GM12878 (cell line): ENCODE measurements at regions not wholly inside any gene's neighbourhood (a gene's known extent, or its start where the extent isn't known, plus 50 kb on each side); places are given as distances from the start of the nearest gene placed in this dataset.

Experiments used
- ATAC-seq: fragments of 200-7000 bp; cut with Tn5 transposase; 3 replicates; pipeline ENCODE4 v1.9.1; 2020; ENCODE audit warnings: mild to moderate bottlenecking, moderate library complexity
- BruUV-seq: library from RNA; stranded (reverse); fragments of 400-500 nt; replicated peaks from 2 replicates; lab custom pipeline; 2021; lab: Mats Ljungman, UMichigan
- CTCF ChIA-PET: fragments of 300-600 bp; sonication (Branson Sonifier 250); formaldehyde crosslinking; extraction: SDS; loops from one replicate; lab custom pipeline; 2021; ENCODE audit warnings: inconsistent platforms; lab: Yijun Ruan, JAX
- POLR2A ChIA-PET: fragments of 350-600 bp; formaldehyde crosslinking; extraction: SDS; loops from one replicate; lab custom pipeline; 2021; ENCODE audit warnings: inconsistent platforms; lab: Charles Lee
- RAD21 ChIA-PET: fragments of 300-600 bp; sonication (Branson Sonifier 250); formaldehyde crosslinking; loops from one replicate; lab custom pipeline; 2023; ENCODE audit warnings: antibody characterized with exemption; ENCODE audit not compliant: unreplicated experiment; lab: Charles Lee
- SMC1A ChIA-PET: fragments of 300-600 bp; sonication (Branson Sonifier 250); formaldehyde crosslinking; loops from one replicate; lab custom pipeline; 2023; ENCODE audit not compliant: unreplicated experiment, uncharacterized antibody; lab: Charles Lee
- DNase-seq: peaks from one replicate; pipeline ENCODE4 v3.0.0-alpha.2; 2011; ENCODE audit warnings: low read depth, low spot score
- FAIRE-seq: peaks from 3 replicates; lab custom pipeline; 2011; peaks lifted over from hg19 to GRCh38; lab: Jason Lieb, UNC
- H2AFZ ChIP-seq: 2 replicates; pipeline ENCODE4 v1.6.0; 2011; ENCODE audit warnings: low read depth, low read length, control low read depth; ENCODE audit not compliant: control insufficient read depth
- H3K27ac ChIP-seq: 2 replicates; pipeline ENCODE4 v1.5.1; 2011; ENCODE audit warnings: control low read depth; ENCODE audit not compliant: control insufficient read depth, insufficient read depth
- H3K27me3 ChIP-seq, 2 experiments: replicated peaks in 1 of 2; 2 replicates each; pipeline versions ENCODE4 v1.6.0 to v1.6.1; 2011; ENCODE audit warnings: low read length in 1 of 2; ENCODE audit not compliant: control insufficient read depth in 2 of 2, insufficient read depth in 2 of 2
- H3K36me3 ChIP-seq, 2 experiments: 2 replicates each; pipeline ENCODE4 v1.5.1; 2011; ENCODE audit warnings: low read length in 1 of 2; ENCODE audit not compliant: control insufficient read depth in 2 of 2, insufficient read depth in 2 of 2
- H3K4me1 ChIP-seq: 2 replicates; pipeline ENCODE4 v1.6.1; 2011; ENCODE audit warnings: mild to moderate bottlenecking, low read length, moderate library complexity, mixed read lengths; ENCODE audit not compliant: control insufficient read depth, insufficient read depth
- H3K4me2 ChIP-seq: 2 replicates; pipeline ENCODE4 v1.6.0; 2011; ENCODE audit warnings: control low read depth; ENCODE audit not compliant: control insufficient read depth, insufficient read depth
- H3K4me3 ChIP-seq: fragments of 200-600 bp; sonication (generic); 2 replicates; pipeline ENCODE4 v1.5.1; 2016
- H3K79me2 ChIP-seq: 2 replicates; pipeline ENCODE4 v1.6.0; 2011; ENCODE audit warnings: low read length; ENCODE audit not compliant: control insufficient read depth, insufficient read depth
- H3K9ac ChIP-seq: 2 replicates; pipeline ENCODE4 v1.8.0; 2011; ENCODE audit warnings: low read length, control low read depth, mixed read lengths; ENCODE audit not compliant: control insufficient read depth, insufficient read depth
- H3K9me3 ChIP-seq: replicated peaks from 3 replicates; pipeline ENCODE4 v1.5.1; 2011; ENCODE audit warnings: mild to moderate bottlenecking, low read length; ENCODE audit not compliant: control insufficient read depth, insufficient read depth
- H4K20me1 ChIP-seq: 2 replicates; pipeline ENCODE4 v1.6.0; 2011; ENCODE audit not compliant: control insufficient read depth, insufficient read depth
- BACH1 ChIP-seq: fragments of 450-650 bp; IDR thresholded peaks from 2 replicates; pipeline ENCODE4 v1.6.1; 2017; ENCODE audit warnings: mild to moderate bottlenecking, borderline replicate concordance
- BRCA1 ChIP-seq: IDR thresholded peaks from 2 replicates; pipeline ENCODE4 v1.6.1; 2011; ENCODE audit warnings: low read depth, low read length, improper control_type of control experiment
- CHD2 ChIP-seq: IDR thresholded peaks from 2 replicates; pipeline ENCODE4 v1.6.1; 2011; ENCODE audit warnings: low read depth, low read length, improper control_type of control experiment, borderline replicate concordance
- CHD4 ChIP-seq: fragments of 200-600 bp; sonication (generic); IDR thresholded peaks from 2 replicates; pipeline ENCODE4 v1.6.1; 2016; ENCODE audit warnings: mild to moderate bottlenecking
- MYC ChIP-seq: IDR thresholded peaks from 2 replicates; pipeline ENCODE4 v1.6.1; 2011; ENCODE audit warnings: mild to moderate bottlenecking, low read length, moderate library complexity, inconsistent platforms; ENCODE audit not compliant: insufficient read depth, insufficient replicate concordance, insufficient read length, severe bottlenecking
- RCOR1 ChIP-seq: conservative IDR thresholded peaks from 2 replicates; pipeline ENCODE4 v1.6.1; 2012; ENCODE audit warnings: low read depth, low read length, improper control_type of control experiment
- SIX5 ChIP-seq: IDR thresholded peaks from 2 replicates; pipeline ENCODE4 v1.6.1; 2011; ENCODE audit warnings: mild to moderate bottlenecking, low read depth, low read length, moderate library complexity; ENCODE audit not compliant: severe bottlenecking
- SMC3 ChIP-seq: IDR thresholded peaks from 2 replicates; pipeline ENCODE4 v1.6.1; 2011; ENCODE audit warnings: low read length, improper control_type of control experiment, borderline replicate concordance
- SPI1 ChIP-seq: IDR thresholded peaks from 2 replicates; pipeline ENCODE4 v1.6.1; 2011; ENCODE audit warnings: low read depth, mild to moderate bottlenecking, low read length, moderate library complexity, borderline replicate concordance; ENCODE audit not compliant: insufficient read depth
- SUZ12 ChIP-seq: fragments of 200-600 bp; sonication (generic); IDR thresholded peaks from one replicate; pipeline ENCODE4 v1.6.1; 2018; ENCODE audit warnings: antibody characterized with exemption, mild to moderate bottlenecking; ENCODE audit not compliant: unreplicated experiment
- ZNF622 ChIP-seq: fragments of 450-650 bp; IDR thresholded peaks from 2 replicates; pipeline ENCODE4 v1.6.1; 2017; ENCODE audit warnings: mild to moderate bottlenecking, inconsistent platforms
- whole genome bisulfite sequencing: methylation state at CpG from one replicate; pipeline ENCODE4 v1.1.6; 2016; ENCODE audit warnings: low lambda C conversion rate; ENCODE audit not compliant: insufficient replicate concordance, insufficient coverage; ENCODE audit errors: missing lambda C conversion rate; 5-methylcytosine and 5-hydroxymethylcytosine counted together
- in situ Hi-C: fragments of 300-500 bp; cut with MboI; formaldehyde crosslinking; loops from 9 replicates; pipeline ENCODE4 v1.14.3; 2018; ENCODE audit warnings: mixed read lengths
- intact Hi-C: fragments of 100-400 bp; cut with micrococcal nuclease; formaldehyde crosslinking; loops from one replicate; pipeline ENCODE4 v1.14.2; 2022; ENCODE audit not compliant: unreplicated experiment
- TF ChIP-seq, protein P1 (sequence below): IDR thresholded peaks from 2 replicates; pipeline ENCODE4 v1.6.1; 2012; ENCODE audit warnings: low read depth, low read length, improper control_type of control experiment
- TF ChIP-seq, protein P2 (sequence below): IDR thresholded peaks from 2 replicates; pipeline ENCODE4 v1.6.1; 2012; ENCODE audit warnings: low read length, inconsistent platforms
- TF ChIP-seq, protein P3 (sequence below): fragments of 450-650 bp; IDR thresholded peaks from 2 replicates; pipeline ENCODE4 v1.6.1; 2017; ENCODE audit warnings: mild to moderate bottlenecking, low read depth, inconsistent platforms; ENCODE audit not compliant: poor library complexity, severe bottlenecking

DNA sequence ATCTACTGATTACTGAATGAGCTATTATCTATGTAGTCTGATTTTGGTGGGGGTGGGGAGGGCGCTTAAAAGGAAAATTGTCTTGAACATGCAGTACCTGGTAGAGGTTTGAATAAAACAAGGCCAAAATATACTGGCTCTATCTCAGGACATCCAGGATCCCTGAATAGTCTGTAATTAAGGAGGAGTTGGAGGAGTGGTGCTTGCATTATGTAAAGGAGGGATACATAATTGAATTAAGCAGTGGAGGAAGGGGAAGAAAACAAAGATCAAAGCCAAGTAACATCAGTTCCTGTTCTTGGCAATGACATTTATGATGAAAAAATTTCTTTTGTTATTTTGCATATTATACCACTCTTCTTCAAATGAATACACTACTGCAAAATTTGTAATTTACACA, 539.4 kb upstream of the ZEB2 start:
- intact Hi-C loops (no loop called here), in situ Hi-C loops (no loop called here)
- H3K9me3 ChIP-seq, result no peaks in the 10 kb centered on the region
- ChIA-PET RAD21 (no interaction called here), POLR2A (no interaction called here), SMC1A (no interaction called here), CTCF (no interaction called here)
- H4K20me1 ChIP-seq, result no peaks in the 10 kb centered on the region
- H2AFZ ChIP-seq, result no peak overlapping the region
- no TSS peak for BruUV-seq
- ATAC-seq (no peak), FAIRE-seq (no peak), DNase-seq (no peak)
- no peak overlapping the region for H3K9ac ChIP-seq
- 27% methylated on average over 1 of the region's 1 CpG for WGBS
- no peaks in the 10 kb centered on the region for H3K4me1 ChIP-seq
- H3K4me2 ChIP-seq, result no peak overlapping the region
- H3K27ac ChIP-seq, result no peak overlapping the region
- TF ChIP-seq BRCA1, result no peak
- no peak for TF ChIP-seq RCOR1
- TF ChIP-seq, protein P1, sequence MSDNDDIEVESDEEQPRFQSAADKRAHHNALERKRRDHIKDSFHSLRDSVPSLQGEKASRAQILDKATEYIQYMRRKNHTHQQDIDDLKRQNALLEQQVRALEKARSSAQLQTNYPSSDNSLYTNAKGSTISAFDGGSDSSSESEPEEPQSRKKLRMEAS, result no peak
- H3K79me2 ChIP-seq, result no peaks in the 10 kb centered on the region
- H3K36me3 ChIP-seq, result no peaks in the 10 kb centered on the region
- H3K27me3 ChIP-seq, result no peaks in the 10 kb centered on the region
- H3K4me3 ChIP-seq, result no peak overlapping the region

DNA sequence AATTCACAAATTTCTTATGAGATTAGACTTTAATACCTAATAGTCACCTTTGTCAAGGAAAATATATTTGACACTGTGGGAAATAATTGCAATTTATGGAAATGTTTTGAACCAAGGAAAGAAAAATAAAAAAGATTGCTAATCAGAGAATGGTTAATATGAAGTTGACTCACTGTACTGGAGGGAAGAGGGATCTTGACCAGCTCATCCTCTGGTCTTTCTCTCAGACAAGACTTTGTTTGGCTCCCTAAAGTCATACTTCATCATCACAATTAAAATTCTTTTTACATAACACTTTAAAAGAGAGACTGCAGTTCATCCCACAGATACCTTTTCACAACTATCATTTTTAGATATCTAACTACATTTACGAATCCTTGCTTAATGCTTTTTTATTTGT, 538.5 kb upstream of the ZEB2 start:
- TF ChIP-seq ZNF622 (no peak), SUZ12 (no peak), MYC (no peak), CHD4 (no peak), SMC3 (no peak), CHD2 (no peak), SPI1 (no peak), SIX5 (no peak), BACH1 (no peak)
- TF ChIP-seq, protein P2, sequence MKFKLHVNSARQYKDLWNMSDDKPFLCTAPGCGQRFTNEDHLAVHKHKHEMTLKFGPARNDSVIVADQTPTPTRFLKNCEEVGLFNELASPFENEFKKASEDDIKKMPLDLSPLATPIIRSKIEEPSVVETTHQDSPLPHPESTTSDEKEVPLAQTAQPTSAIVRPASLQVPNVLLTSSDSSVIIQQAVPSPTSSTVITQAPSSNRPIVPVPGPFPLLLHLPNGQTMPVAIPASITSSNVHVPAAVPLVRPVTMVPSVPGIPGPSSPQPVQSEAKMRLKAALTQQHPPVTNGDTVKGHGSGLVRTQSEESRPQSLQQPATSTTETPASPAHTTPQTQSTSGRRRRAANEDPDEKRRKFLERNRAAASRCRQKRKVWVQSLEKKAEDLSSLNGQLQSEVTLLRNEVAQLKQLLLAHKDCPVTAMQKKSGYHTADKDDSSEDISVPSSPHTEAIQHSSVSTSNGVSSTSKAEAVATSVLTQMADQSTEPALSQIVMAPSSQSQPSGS, result no peak
- TF ChIP-seq, protein P3, sequence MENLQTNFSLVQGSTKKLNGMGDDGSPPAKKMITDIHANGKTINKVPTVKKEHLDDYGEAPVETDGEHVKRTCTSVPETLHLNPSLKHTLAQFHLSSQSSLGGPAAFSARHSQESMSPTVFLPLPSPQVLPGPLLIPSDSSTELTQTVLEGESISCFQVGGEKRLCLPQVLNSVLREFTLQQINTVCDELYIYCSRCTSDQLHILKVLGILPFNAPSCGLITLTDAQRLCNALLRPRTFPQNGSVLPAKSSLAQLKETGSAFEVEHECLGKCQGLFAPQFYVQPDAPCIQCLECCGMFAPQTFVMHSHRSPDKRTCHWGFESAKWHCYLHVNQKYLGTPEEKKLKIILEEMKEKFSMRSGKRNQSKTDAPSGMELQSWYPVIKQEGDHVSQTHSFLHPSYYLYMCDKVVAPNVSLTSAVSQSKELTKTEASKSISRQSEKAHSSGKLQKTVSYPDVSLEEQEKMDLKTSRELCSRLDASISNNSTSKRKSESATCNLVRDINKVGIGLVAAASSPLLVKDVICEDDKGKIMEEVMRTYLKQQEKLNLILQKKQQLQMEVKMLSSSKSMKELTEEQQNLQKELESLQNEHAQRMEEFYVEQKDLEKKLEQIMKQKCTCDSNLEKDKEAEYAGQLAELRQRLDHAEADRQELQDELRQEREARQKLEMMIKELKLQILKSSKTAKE, result no peak
- H3K9me3 ChIP-seq, result no peaks in the 10 kb centered on the region

More for the DNA sequence above, 538.5 kb upstream of the ZEB2 start:
- DNase-seq, result no peak
- FAIRE-seq, result no peak
- no peaks in the 10 kb centered on the region for H3K4me1 ChIP-seq
- no peak overlapping the region for H3K4me2 ChIP-seq
- no TSS peak for BruUV-seq
- CTCF ChIA-PET, result no interaction called here
- no peak overlapping the region for H2AFZ ChIP-seq
- intact Hi-C loops (no loop called here), in situ Hi-C loops (no loop called here)
- H3K27me3 ChIP-seq, result no peaks in the 10 kb centered on the region
- H4K20me1 ChIP-seq, result no peaks in the 10 kb centered on the region
- POLR2A ChIA-PET, result no interaction called here
- no peak overlapping the region for H3K4me3 ChIP-seq
- 40% methylated on average over 1 of the region's 1 CpG for WGBS
- ATAC-seq, result no peak
- SMC1A ChIA-PET, result no interaction called here
- H3K79me2 ChIP-seq, result no peaks in the 10 kb centered on the region
- H3K27ac ChIP-seq, result no peak overlapping the region
- H3K36me3 ChIP-seq, result no peaks in the 10 kb centered on the region
- H3K9ac ChIP-seq, result no peak overlapping the region
- RAD21 ChIA-PET, result no interaction called here
